Trophoblast cell (in vitro differentiated cells and primary cell): ENCODE measurements at regions not wholly inside any gene's neighbourhood (a gene's known extent, or its start where the extent isn't known, plus 50 kb on each side); places are given as distances from the start of the nearest gene placed in this dataset.

Experiments used
- DNase-seq, 2 donors: peaks; one replicate each; pipeline ENCODE4 v3.0.0-alpha.2; 2016
- H2AFZ ChIP-seq: 2 replicates; pipeline ENCODE4 v1.6.1; 2013; ENCODE audit warnings: low read length, moderate library complexity, mild to moderate bottlenecking; ENCODE audit not compliant: insufficient read depth, poor library complexity
- H2AK5ac ChIP-seq: 2 replicates; pipeline ENCODE4 v1.6.1; 2013; ENCODE audit warnings: mild to moderate bottlenecking, low read length
- H2BK120ac ChIP-seq: 2 replicates; pipeline ENCODE4 v1.6.1; 2013; ENCODE audit warnings: low read length, mild to moderate bottlenecking, moderate library complexity; ENCODE audit not compliant: insufficient read depth, poor library complexity
- H2BK12ac ChIP-seq: 2 replicates; pipeline ENCODE4 v1.6.1; 2013; ENCODE audit warnings: mild to moderate bottlenecking, low read length, moderate library complexity
- H2BK5ac ChIP-seq: 2 replicates; pipeline ENCODE4 v1.6.1; 2013; ENCODE audit warnings: low read length, low read depth, moderate library complexity, mild to moderate bottlenecking; ENCODE audit not compliant: poor library complexity
- H3K14ac ChIP-seq: 2 replicates; pipeline ENCODE4 v1.6.1; 2013; ENCODE audit warnings: mild to moderate bottlenecking, low read length
- H3K18ac ChIP-seq: 2 replicates; pipeline ENCODE4 v1.6.1; 2013; ENCODE audit warnings: mild to moderate bottlenecking, low read length
- H3K23ac ChIP-seq: 2 replicates; pipeline ENCODE4 v1.6.1; 2013; ENCODE audit warnings: low read length
- H3K27ac ChIP-seq: 2 replicates; pipeline ENCODE4 v1.5.1; 2013; ENCODE audit warnings: low read depth, mild to moderate bottlenecking, inconsistent platforms, low read length, moderate library complexity
- H3K27me3 ChIP-seq: 2 replicates; pipeline ENCODE4 v1.6.1; 2013; ENCODE audit warnings: inconsistent platforms, mild to moderate bottlenecking, low read length, moderate library complexity; ENCODE audit not compliant: insufficient read depth
- H3K36me3 ChIP-seq, 2 experiments: 1 replicate in 1 of 2; 2 replicates in 1 of 2; pipeline ENCODE4 v1.6.1; 2013; ENCODE audit warnings: low read length in 2 of 2, mild to moderate bottlenecking in 2 of 2, moderate library complexity in 1 of 2; ENCODE audit not compliant: insufficient read depth in 2 of 2, control insufficient read depth in 1 of 2
- H3K4ac ChIP-seq: 2 replicates; pipeline ENCODE4 v1.6.1; 2013; ENCODE audit warnings: low read depth, mild to moderate bottlenecking, low read length, moderate library complexity
- H3K4me1 ChIP-seq, 2 experiments: 1 replicate in 1 of 2; 2 replicates in 1 of 2; pipeline ENCODE4 v1.6.1; 2013; ENCODE audit warnings: low read length in 2 of 2, mild to moderate bottlenecking in 2 of 2, moderate library complexity in 1 of 2; ENCODE audit not compliant: insufficient read depth in 2 of 2, control insufficient read depth in 1 of 2
- H3K4me2 ChIP-seq: 2 replicates; pipeline ENCODE4 v1.6.1; 2013; ENCODE audit warnings: inconsistent platforms, mild to moderate bottlenecking, low read length, moderate library complexity
- H3K4me3 ChIP-seq: 2 replicates; pipeline ENCODE4 v1.5.1; 2013; ENCODE audit warnings: mild to moderate bottlenecking, low read depth, low read length, inconsistent platforms
- H3K79me1 ChIP-seq: one replicate; pipeline ENCODE4 v1.6.1; 2013; ENCODE audit warnings: low read length
- H3K79me2 ChIP-seq: 2 replicates; pipeline ENCODE4 v1.6.1; 2013; ENCODE audit warnings: low read length, mild to moderate bottlenecking; ENCODE audit not compliant: control insufficient read depth, insufficient read depth, poor library complexity
- H3K9ac ChIP-seq: 2 replicates; pipeline ENCODE4 v1.6.1; 2013; ENCODE audit warnings: mild to moderate bottlenecking, low read length
- H3K9me3 ChIP-seq: 2 replicates; pipeline ENCODE4 v1.6.1; 2013; ENCODE audit warnings: low read depth, mild to moderate bottlenecking, control low read depth, inconsistent platforms, low read length; ENCODE audit not compliant: insufficient read depth
- H4K12ac ChIP-seq: 2 replicates; pipeline ENCODE4 v1.6.1; 2013; ENCODE audit warnings: low read depth, mild to moderate bottlenecking, low read length, moderate library complexity
- H4K8ac ChIP-seq: 2 replicates; pipeline ENCODE4 v1.6.1; 2013; ENCODE audit warnings: low read depth, mild to moderate bottlenecking, low read length, moderate library complexity
- H4K91ac ChIP-seq: one replicate; pipeline ENCODE4 v1.6.1; 2013; ENCODE audit warnings: low read depth, mild to moderate bottlenecking, low read length, moderate library complexity
- WGBS: extraction: QIAGEN DNeasy Blood & Tissue Kit; methylation state at CpG from one replicate; pipeline ENCODE4 v1.1.7; 2013; ENCODE audit warnings: missing lambda C conversion rate; ENCODE audit not compliant: insufficient read length, insufficient coverage; ENCODE audit errors: extremely low coverage; 5-methylcytosine and 5-hydroxymethylcytosine counted together

DNA sequence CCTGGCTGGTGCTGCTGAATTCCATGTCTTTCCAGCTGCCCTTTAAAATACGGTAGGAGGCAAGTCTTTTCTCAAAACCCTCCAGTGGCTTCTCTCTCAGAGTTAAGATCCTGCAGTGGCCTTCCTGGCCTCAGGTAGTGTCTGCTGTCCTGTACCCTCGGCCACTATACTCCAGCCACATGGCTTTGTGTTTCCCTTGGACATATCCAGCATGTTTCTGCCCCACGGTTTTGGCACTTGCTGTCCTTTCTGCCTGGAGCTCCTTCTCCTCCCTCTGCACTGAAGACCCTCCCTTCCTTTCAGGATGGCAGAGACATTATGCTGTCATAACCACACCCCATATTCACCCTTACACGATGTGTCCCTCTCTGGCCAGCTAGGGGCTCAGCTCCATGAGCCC lies 76.5 kb upstream of the B3GAT1 start:
- H4K91ac ChIP-seq: no peak overlapping the region
- no peak overlapping the region for H2AFZ ChIP-seq
- no peak overlapping the region for H3K14ac ChIP-seq
- no peak overlapping the region for H3K4me2 ChIP-seq
- H2AK5ac ChIP-seq: no peak overlapping the region
- DNase-seq: no peak
- no peak overlapping the region for H4K12ac ChIP-seq
- H3K23ac ChIP-seq: no peak overlapping the region
- H3K27ac ChIP-seq: no peak overlapping the region
- H3K27me3 ChIP-seq: no peaks in the 10 kb centered on the region
- no peaks in the 10 kb centered on the region for H3K79me1 ChIP-seq
- H3K4ac ChIP-seq: no peak overlapping the region
- H4K8ac ChIP-seq: no peak overlapping the region
- no peak overlapping the region for H2BK120ac ChIP-seq
- WGBS: no CpG with 5 or more reads among the region's 4 CpGs
- H3K4me3 ChIP-seq: no peak overlapping the region
- H3K36me3 ChIP-seq: no peaks in the 10 kb centered on the region
- no peak overlapping the region for H3K18ac ChIP-seq
- H2BK5ac ChIP-seq: no peak overlapping the region
- H2BK12ac ChIP-seq: no peak overlapping the region
- H3K9me3 ChIP-seq: peaks cover 2% of the 10 kb centered on the region
- H3K9ac ChIP-seq: no peak overlapping the region
- no peaks in the 10 kb centered on the region for H3K79me2 ChIP-seq
- H3K4me1 ChIP-seq: no peaks in the 10 kb centered on the region

- H2BK120ac ChIP-seq: no peak overlapping the region
- H4K12ac ChIP-seq: no peak overlapping the region
Observed at GRCh38 chr11:134487696-134488095, 75.7 kb upstream of the B3GAT1 start.

GRCh38 chr11:134486704-134487103 lies 74.7 kb upstream of the B3GAT1 start:
- DNase-seq: no peak
- no peak overlapping the region for H4K91ac ChIP-seq

More at GRCh38 chr11:134487696-134488095, 75.7 kb upstream of the B3GAT1 start:
- no peak overlapping the region for H3K27ac ChIP-seq
- H3K4me1 ChIP-seq: no peaks in the 10 kb centered on the region
- peaks cover 2% of the 10 kb centered on the region for H3K9me3 ChIP-seq
- H3K4ac ChIP-seq: no peak overlapping the region
- no peak overlapping the region for H3K14ac ChIP-seq
- WGBS: no CpG with 5 or more reads among the region's 3 CpGs
- no peak overlapping the region for H3K4me3 ChIP-seq
- H3K23ac ChIP-seq: no peak overlapping the region
- no peak overlapping the region for H4K8ac ChIP-seq
- no peak for DNase-seq
- H3K18ac ChIP-seq: no peak overlapping the region
- no peak overlapping the region for H2BK12ac ChIP-seq
- H3K79me1 ChIP-seq: no peaks in the 10 kb centered on the region
- no peak overlapping the region for H4K91ac ChIP-seq
- H2BK5ac ChIP-seq: no peak overlapping the region
- H3K27me3 ChIP-seq: no peaks in the 10 kb centered on the region
- no peaks in the 10 kb centered on the region for H3K36me3 ChIP-seq
- no peak overlapping the region for H3K4me2 ChIP-seq
- H3K79me2 ChIP-seq: no peaks in the 10 kb centered on the region
- H2AFZ ChIP-seq: no peak overlapping the region
- H3K9ac ChIP-seq: no peak overlapping the region
- H2AK5ac ChIP-seq: no peak overlapping the region

GRCh38 chr11:134486106-134486505 lies 74.1 kb upstream of the B3GAT1 start:
- no peak overlapping the region for H3K23ac ChIP-seq
- WGBS: 83% methylated on average over 1 of the region's 11 CpGs

More at GRCh38 chr11:134486704-134487103, 74.7 kb upstream of the B3GAT1 start:
- no peak overlapping the region for H2BK12ac ChIP-seq
- H3K4ac ChIP-seq: no peak overlapping the region
- no peak overlapping the region for H2AK5ac ChIP-seq
- no peaks in the 10 kb centered on the region for H3K79me1 ChIP-seq
- no peak overlapping the region for H3K14ac ChIP-seq
- peaks cover 2% of the 10 kb centered on the region for H3K9me3 ChIP-seq
- no peak overlapping the region for H3K4me2 ChIP-seq
- H4K12ac ChIP-seq: no peak overlapping the region
- H3K4me3 ChIP-seq: no peak overlapping the region
- no peaks in the 10 kb centered on the region for H3K79me2 ChIP-seq
- H2AFZ ChIP-seq: no peak overlapping the region
- no peaks in the 10 kb centered on the region for H3K4me1 ChIP-seq
- no peak overlapping the region for H3K18ac ChIP-seq
- H3K27me3 ChIP-seq: no peaks in the 10 kb centered on the region
- no CpG with 5 or more reads among the region's 6 CpGs for WGBS
- H3K27ac ChIP-seq: no peak overlapping the region
- no peak overlapping the region for H3K23ac ChIP-seq
- H2BK120ac ChIP-seq: no peak overlapping the region
- H2BK5ac ChIP-seq: no peak overlapping the region
- H3K36me3 ChIP-seq: no peaks in the 10 kb centered on the region
- H3K9ac ChIP-seq: no peak overlapping the region
- H4K8ac ChIP-seq: no peak overlapping the region

More at GRCh38 chr11:134486106-134486505, 74.1 kb upstream of the B3GAT1 start:
- Histone ChIP-seq H3K27ac (no peak overlapping the region), H3K18ac (no peak overlapping the region), H3K79me1 (no peaks in the 10 kb centered on the region), H4K12ac (no peak overlapping the region), H4K91ac (no peak overlapping the region), H2BK12ac (no peak overlapping the region), H3K27me3 (no peaks in the 10 kb centered on the region), H3K4me3 (no peak overlapping the region), H2AFZ (no peak overlapping the region), H3K4ac (no peak overlapping the region), H3K4me2 (no peak overlapping the region), H2AK5ac (no peak overlapping the region), H3K14ac (no peak overlapping the region), H3K4me1 (no peaks in the 10 kb centered on the region), H4K8ac (no peak overlapping the region), H2BK120ac (no peak overlapping the region), H3K9ac (no peak overlapping the region), H3K79me2 (no peaks in the 10 kb centered on the region), H2BK5ac (no peak overlapping the region), H3K9me3 (peaks cover 2% of the 10 kb centered on the region), H3K36me3 (no peaks in the 10 kb centered on the region)
- DNase-seq: no peak
